ENCODE measurements at regions not wholly inside any gene's neighbourhood (a gene's known extent, or its start where the extent isn't known, plus 50 kb on each side); places are given as distances from the start of the nearest gene placed in this dataset.

DNA sequence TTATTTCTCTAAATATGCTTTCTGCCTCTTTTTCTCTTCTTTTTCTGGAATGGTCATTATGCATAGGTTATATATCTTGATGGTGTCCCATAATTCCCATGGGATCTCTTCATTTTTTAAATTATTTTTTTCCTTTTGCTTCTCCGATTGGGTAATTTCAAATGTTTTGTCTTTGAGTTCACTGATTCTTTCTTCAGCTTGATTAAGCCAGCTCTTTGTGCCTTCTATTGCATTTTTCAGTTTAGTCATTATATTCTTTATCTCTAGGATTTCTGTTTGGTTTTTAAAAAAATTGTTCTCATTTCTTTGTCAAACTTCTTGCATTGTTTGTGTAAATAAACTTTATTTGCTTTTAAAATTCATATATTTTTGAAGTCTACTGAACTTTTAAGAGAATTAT is 251.1 kb downstream of the INSIG2 start:
- Histone ChIP-seq H3K27ac (no peak overlapping the region), H3K4me3 (no peak overlapping the region), H3K4me2 (no peak overlapping the region), H3K4me1 (no peaks in the 10 kb centered on the region), H3K9me3 (no peaks in the 10 kb centered on the region)
- ATAC-seq = no peak
- no peak for FAIRE-seq
- no peak for TF ChIP-seq CHD4 (IDR thresholded peaks at IDR 0.05; ENCODE audit: borderline replicate concordance)
- TF ChIP-seq, protein P1, sequence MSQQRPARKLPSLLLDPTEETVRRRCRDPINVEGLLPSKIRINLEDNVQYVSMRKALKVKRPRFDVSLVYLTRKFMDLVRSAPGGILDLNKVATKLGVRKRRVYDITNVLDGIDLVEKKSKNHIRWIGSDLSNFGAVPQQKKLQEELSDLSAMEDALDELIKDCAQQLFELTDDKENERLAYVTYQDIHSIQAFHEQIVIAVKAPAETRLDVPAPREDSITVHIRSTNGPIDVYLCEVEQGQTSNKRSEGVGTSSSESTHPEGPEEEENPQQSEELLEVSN (IDR thresholded peaks at IDR 0.05; ENCODE audit: borderline replicate concordance, low read depth) = no peak
- no peak for TF ChIP-seq NFE2L2 (conservative IDR thresholded peaks at IDR 0.05; ENCODE audit: low read length)
- no peak for TF ChIP-seq HEYL (CRISPR knock-in tag; IDR thresholded peaks at IDR 0.05)
- no peak for TF ChIP-seq RCOR1 (IDR thresholded peaks at IDR 0.05; ENCODE audit: low read depth, low read length)
- no peak for TF ChIP-seq RAD21 (conservative IDR thresholded peaks at IDR 0.05 in 1 of 2, IDR thresholded peaks at IDR 0.05 in 1 of 2)
- no peak for TF ChIP-seq RFX5 (IDR thresholded peaks at IDR 0.05)
- TF ChIP-seq, protein P2, sequence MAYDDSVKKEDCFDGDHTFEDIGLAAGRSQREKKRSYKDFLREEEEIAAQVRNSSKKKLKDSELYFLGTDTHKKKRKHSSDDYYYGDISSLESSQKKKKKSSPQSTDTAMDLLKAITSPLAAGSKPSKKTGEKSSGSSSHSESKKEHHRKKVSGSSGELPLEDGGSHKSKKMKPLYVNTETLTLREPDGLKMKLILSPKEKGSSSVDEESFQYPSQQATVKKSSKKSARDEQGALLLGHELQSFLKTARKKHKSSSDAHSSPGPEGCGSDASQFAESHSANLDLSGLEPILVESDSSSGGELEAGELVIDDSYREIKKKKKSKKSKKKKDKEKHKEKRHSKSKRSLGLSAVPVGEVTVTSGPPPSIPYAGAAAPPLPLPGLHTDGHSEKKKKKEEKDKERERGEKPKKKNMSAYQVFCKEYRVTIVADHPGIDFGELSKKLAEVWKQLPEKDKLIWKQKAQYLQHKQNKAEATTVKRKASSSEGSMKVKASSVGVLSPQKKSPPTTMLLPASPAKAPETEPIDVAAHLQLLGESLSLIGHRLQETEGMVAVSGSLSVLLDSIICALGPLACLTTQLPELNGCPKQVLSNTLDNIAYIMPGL (CRISPR knock-in tag; IDR thresholded peaks at IDR 0.05; ENCODE audit: borderline replicate concordance) = no peak
- TF ChIP-seq ZSCAN20 (CRISPR knock-in tag; IDR thresholded peaks at IDR 0.05) = no peak
- no peak for TF ChIP-seq EHF (CRISPR knock-in tag; IDR thresholded peaks at IDR 0.05)
- no peak for TF ChIP-seq RARB (CRISPR knock-in tag; IDR thresholded peaks at IDR 0.05)
- no peak for DNase-seq (ENCODE audit: low read depth in 1 of 2, low spot score in 1 of 2)
- 76% methylated on average over 1 of the region's 1 CpG for WGBS (ENCODE audit: missing lambda C conversion rate)
- ChIA-PET CTCF (interaction anchor here (0.9 kb wide), 1 partner anchor 517 kb away, joined by 3 read pairs; no protein-coding TSS in a partner anchor), POLR2A (no interaction called here)

DNA sequence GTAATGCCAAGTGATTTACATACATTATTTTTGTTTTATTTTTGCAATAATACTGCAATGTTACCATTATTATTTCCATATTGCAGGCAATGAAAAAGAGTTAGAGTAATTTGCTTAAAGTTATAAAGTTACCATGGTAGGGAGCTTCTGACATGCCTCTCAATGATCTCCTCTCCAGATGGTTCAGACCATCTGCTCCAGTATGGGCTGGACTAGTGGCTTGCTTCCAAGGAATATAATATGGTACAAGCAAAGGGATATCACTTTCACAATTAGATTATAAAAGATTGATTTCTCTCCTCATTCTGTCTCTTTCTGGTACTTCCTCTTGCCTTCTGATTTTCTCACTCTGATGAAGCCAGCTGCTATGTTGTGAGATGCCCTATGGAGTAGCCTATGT is 245.4 kb downstream of the INSIG2 start:
- FAIRE-seq = no peak
- no peak overlapping the region for H3K4me3 ChIP-seq
- H3K4me1 ChIP-seq = no peaks in the 10 kb centered on the region
- no peak for DNase-seq (ENCODE audit: low read depth in 1 of 2, low spot score in 1 of 2)
- ChIA-PET POLR2A (no interaction called here), CTCF (no interaction called here)
- no peaks in the 10 kb centered on the region for H3K9me3 ChIP-seq
- ATAC-seq = no peak
- H3K4me2 ChIP-seq = no peak overlapping the region
- no peak for TF ChIP-seq RARB (CRISPR knock-in tag; IDR thresholded peaks at IDR 0.05)
- TF ChIP-seq CHD2 (IDR thresholded peaks at IDR 0.05; ENCODE audit: low read length, partially characterized antibody) = no peak
- TF ChIP-seq PBX3 (IDR thresholded peaks at IDR 0.05) = no peak
- TF ChIP-seq MAZ (IDR thresholded peaks at IDR 0.05; ENCODE audit: borderline replicate concordance, low read depth, low read length) = no peak
- no peak for TF ChIP-seq CBX2 (IDR thresholded peaks at IDR 0.05; ENCODE audit: borderline replicate concordance, low read depth)
- no peak for TF ChIP-seq HEYL (CRISPR knock-in tag; IDR thresholded peaks at IDR 0.05)
- no peak for TF ChIP-seq FOSL2 (IDR thresholded peaks at IDR 0.05)
- no peak for TF ChIP-seq FOSL2 (CRISPR knock-in tag; IDR thresholded peaks at IDR 0.05)
- TF ChIP-seq, protein P3, sequence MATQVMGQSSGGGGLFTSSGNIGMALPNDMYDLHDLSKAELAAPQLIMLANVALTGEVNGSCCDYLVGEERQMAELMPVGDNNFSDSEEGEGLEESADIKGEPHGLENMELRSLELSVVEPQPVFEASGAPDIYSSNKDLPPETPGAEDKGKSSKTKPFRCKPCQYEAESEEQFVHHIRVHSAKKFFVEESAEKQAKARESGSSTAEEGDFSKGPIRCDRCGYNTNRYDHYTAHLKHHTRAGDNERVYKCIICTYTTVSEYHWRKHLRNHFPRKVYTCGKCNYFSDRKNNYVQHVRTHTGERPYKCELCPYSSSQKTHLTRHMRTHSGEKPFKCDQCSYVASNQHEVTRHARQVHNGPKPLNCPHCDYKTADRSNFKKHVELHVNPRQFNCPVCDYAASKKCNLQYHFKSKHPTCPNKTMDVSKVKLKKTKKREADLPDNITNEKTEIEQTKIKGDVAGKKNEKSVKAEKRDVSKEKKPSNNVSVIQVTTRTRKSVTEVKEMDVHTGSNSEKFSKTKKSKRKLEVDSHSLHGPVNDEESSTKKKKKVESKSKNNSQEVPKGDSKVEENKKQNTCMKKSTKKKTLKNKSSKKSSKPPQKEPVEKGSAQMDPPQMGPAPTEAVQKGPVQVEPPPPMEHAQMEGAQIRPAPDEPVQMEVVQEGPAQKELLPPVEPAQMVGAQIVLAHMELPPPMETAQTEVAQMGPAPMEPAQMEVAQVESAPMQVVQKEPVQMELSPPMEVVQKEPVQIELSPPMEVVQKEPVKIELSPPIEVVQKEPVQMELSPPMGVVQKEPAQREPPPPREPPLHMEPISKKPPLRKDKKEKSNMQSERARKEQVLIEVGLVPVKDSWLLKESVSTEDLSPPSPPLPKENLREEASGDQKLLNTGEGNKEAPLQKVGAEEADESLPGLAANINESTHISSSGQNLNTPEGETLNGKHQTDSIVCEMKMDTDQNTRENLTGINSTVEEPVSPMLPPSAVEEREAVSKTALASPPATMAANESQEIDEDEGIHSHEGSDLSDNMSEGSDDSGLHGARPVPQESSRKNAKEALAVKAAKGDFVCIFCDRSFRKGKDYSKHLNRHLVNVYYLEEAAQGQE (IDR thresholded peaks at IDR 0.05) = no peak
- no peak for TF ChIP-seq SREBF2 (IDR thresholded peaks at IDR 0.05)
- TF ChIP-seq ATOH8 (CRISPR knock-in tag; IDR thresholded peaks at IDR 0.05; ENCODE audit: low read depth) = no peak
- TF ChIP-seq HOXB5 (CRISPR knock-in tag; IDR thresholded peaks at IDR 0.05) = no peak
- H3K27ac ChIP-seq = no peak overlapping the region
